ENCODE measurements at regions not wholly inside any gene's neighbourhood (a gene's known extent, or its start where the extent isn't known, plus 50 kb on each side); places are given as distances from the start of the nearest gene placed in this dataset.

DNA sequence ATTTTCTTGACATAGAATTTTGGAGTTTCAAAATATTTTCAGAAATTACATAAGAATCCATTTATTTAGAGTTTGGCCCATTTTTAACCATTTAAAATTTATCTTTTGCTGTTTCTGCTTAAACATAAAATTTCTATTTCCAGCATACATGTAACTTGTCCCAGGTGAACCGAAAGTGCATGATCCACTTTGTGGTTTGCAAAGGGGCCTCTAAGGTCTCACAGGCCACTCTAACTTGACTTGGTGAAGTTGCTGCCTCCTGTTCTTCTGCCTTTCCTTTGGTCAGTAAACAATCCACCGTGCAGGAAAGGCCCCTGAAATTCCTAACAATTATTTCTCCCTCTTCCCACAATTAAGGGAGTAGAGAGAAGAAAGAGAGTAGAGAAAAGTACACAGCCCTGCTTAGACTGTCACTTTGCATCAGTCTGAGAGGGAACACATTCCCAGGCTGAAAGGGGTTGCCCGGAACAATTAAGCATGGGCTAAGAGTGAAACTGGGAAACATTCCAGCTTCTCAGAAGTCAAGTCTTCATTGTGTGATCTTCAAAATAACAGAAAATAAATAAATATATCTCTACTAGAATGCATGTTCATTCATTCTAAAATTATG, 79.5 kb upstream of the SEMA3A start:
- TF ChIP-seq EZH2phosphoT487 (IDR thresholded peaks at IDR 0.05; ENCODE audit: low read length) (no peak), EZH2 (optimal IDR thresholded peaks at IDR 0.05; ENCODE audit: low read depth, low read length) (no peak)
- TF ChIP-seq, protein P1, sequence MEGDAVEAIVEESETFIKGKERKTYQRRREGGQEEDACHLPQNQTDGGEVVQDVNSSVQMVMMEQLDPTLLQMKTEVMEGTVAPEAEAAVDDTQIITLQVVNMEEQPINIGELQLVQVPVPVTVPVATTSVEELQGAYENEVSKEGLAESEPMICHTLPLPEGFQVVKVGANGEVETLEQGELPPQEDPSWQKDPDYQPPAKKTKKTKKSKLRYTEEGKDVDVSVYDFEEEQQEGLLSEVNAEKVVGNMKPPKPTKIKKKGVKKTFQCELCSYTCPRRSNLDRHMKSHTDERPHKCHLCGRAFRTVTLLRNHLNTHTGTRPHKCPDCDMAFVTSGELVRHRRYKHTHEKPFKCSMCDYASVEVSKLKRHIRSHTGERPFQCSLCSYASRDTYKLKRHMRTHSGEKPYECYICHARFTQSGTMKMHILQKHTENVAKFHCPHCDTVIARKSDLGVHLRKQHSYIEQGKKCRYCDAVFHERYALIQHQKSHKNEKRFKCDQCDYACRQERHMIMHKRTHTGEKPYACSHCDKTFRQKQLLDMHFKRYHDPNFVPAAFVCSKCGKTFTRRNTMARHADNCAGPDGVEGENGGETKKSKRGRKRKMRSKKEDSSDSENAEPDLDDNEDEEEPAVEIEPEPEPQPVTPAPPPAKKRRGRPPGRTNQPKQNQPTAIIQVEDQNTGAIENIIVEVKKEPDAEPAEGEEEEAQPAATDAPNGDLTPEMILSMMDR (IDR thresholded peaks at IDR 0.05; ENCODE audit: low read length): no peak
- H3K4me2 ChIP-seq (ENCODE audit: low read depth, low read length): peak overlapping the region; percentile 58
- no peak overlapping the region for H3K4me3 ChIP-seq (ENCODE audit: low read length)
- H3K36me3 ChIP-seq (replicated peaks; ENCODE audit: insufficient read depth, low read length): no peaks in the 10 kb centered on the region
- H4K20me1 ChIP-seq (ENCODE audit: insufficient read depth, low read length): no peaks in the 10 kb centered on the region
- H3K79me2 ChIP-seq (ENCODE audit: low read length): no peaks in the 10 kb centered on the region
- H3K9me3 ChIP-seq (replicated peaks; ENCODE audit: insufficient read depth, low read length): no peaks in the 10 kb centered on the region
- H3K27me3 ChIP-seq (replicated peaks; ENCODE audit: insufficient read depth, low read length): no peaks in the 10 kb centered on the region
- H2AFZ ChIP-seq (ENCODE audit: low read length): no peak overlapping the region
- DNase-seq: peak; percentile 56
- H3K9me2 ChIP-seq (replicated peaks; ENCODE audit: insufficient read depth, low read length): no peaks in the 10 kb centered on the region
- H3F3A ChIP-seq (ENCODE audit: insufficient read depth, low read length): no peaks in the 10 kb centered on the region
- peaks cover 4% of the 10 kb centered on the region for H3K4me1 ChIP-seq (ENCODE audit: low read length)
- no peak overlapping the region for H3K27ac ChIP-seq (ENCODE audit: low read length)
- H3K9ac ChIP-seq (ENCODE audit: low read length): no peak overlapping the region

DNA sequence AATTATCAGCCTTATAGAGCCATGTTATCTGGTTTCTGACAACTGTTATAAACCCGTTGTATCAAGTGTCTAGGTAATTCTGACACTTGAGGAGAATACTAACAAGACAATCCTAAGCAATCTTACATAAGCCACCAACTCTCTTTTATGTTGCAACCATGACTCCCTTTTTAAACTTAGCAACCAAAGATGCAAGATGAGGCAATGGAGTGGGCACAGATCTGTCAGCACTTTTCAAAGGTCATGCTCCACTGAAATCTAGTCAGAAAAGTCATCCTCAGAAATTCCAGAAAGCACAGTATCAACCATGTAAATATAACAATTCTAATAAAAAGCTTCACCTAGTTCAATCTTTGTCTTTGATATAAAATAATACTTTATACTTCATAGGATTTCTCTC, 77.0 kb upstream of the SEMA3A start:
- no peaks in the 10 kb centered on the region for H4K20me1 ChIP-seq (ENCODE audit: insufficient read depth, low read length)
- no peaks in the 10 kb centered on the region for H3K79me2 ChIP-seq (ENCODE audit: low read length)
- TF ChIP-seq, protein P1 (IDR thresholded peaks at IDR 0.05; ENCODE audit: low read length): no peak
- no peak for TF ChIP-seq EZH2 (optimal IDR thresholded peaks at IDR 0.05; ENCODE audit: low read depth, low read length)
- TF ChIP-seq EZH2phosphoT487 (IDR thresholded peaks at IDR 0.05; ENCODE audit: low read length): no peak
- no peaks in the 10 kb centered on the region for H3K9me3 ChIP-seq (replicated peaks; ENCODE audit: insufficient read depth, low read length)
- H3K4me3 ChIP-seq (ENCODE audit: low read length): no peak overlapping the region
- DNase-seq: no peak
- no peaks in the 10 kb centered on the region for H3F3A ChIP-seq (ENCODE audit: insufficient read depth, low read length)
- no peaks in the 10 kb centered on the region for H3K27me3 ChIP-seq (replicated peaks; ENCODE audit: insufficient read depth, low read length)
- H3K9me2 ChIP-seq (replicated peaks; ENCODE audit: insufficient read depth, low read length): no peaks in the 10 kb centered on the region
- H3K36me3 ChIP-seq (replicated peaks; ENCODE audit: insufficient read depth, low read length): no peaks in the 10 kb centered on the region
- no peak overlapping the region for H3K27ac ChIP-seq (ENCODE audit: low read length)
- peaks cover 4% of the 10 kb centered on the region for H3K4me1 ChIP-seq (ENCODE audit: low read length)
- H3K9ac ChIP-seq (ENCODE audit: low read length): no peak overlapping the region
- no peak overlapping the region for H3K4me2 ChIP-seq (ENCODE audit: low read depth, low read length)
- H2AFZ ChIP-seq (ENCODE audit: low read length): no peak overlapping the region

DNA sequence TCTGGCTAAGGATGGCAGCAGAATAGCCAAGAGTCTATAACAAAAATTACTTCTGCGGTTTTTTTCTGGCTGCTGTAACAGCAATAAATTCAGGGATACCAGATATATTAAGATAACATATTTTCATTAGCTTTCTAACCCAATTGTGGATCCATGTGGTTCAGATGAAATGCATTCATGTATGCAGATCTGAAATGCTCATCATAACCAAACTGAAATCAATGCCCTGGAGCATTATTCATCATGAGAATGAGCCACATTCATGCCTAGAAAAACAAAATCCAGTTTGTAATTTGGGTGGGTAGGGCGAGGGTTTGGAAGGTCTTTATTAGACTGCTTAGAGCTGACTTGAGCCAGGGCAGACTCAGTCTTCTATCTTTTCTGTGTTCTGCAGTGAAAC, 69.8 kb upstream of the SEMA3A start:
- no peak overlapping the region for H2AFZ ChIP-seq (ENCODE audit: low read length)
- H3K9me2 ChIP-seq (replicated peaks; ENCODE audit: insufficient read depth, low read length): no peaks in the 10 kb centered on the region
- H3K36me3 ChIP-seq (replicated peaks; ENCODE audit: insufficient read depth, low read length): no peaks in the 10 kb centered on the region
- no peaks in the 10 kb centered on the region for H3K79me2 ChIP-seq (ENCODE audit: low read length)
- TF ChIP-seq EZH2phosphoT487 (IDR thresholded peaks at IDR 0.05; ENCODE audit: low read length) (no peak), EZH2 (optimal IDR thresholded peaks at IDR 0.05; ENCODE audit: low read depth, low read length) (no peak)
- TF ChIP-seq, protein P1 (IDR thresholded peaks at IDR 0.05; ENCODE audit: low read length): no peak
- H3K4me2 ChIP-seq (ENCODE audit: low read depth, low read length): no peak overlapping the region
- H3K27ac ChIP-seq (ENCODE audit: low read length): no peak overlapping the region
- H3F3A ChIP-seq (ENCODE audit: insufficient read depth, low read length): no peaks in the 10 kb centered on the region
- DNase-seq: no peak
- H3K27me3 ChIP-seq (replicated peaks; ENCODE audit: insufficient read depth, low read length): no peaks in the 10 kb centered on the region
- no peak overlapping the region for H3K9ac ChIP-seq (ENCODE audit: low read length)
- H3K9me3 ChIP-seq (replicated peaks; ENCODE audit: insufficient read depth, low read length): no peaks in the 10 kb centered on the region
- no peaks in the 10 kb centered on the region for H3K4me1 ChIP-seq (ENCODE audit: low read length)
- no peak overlapping the region for H3K4me3 ChIP-seq (ENCODE audit: low read length)
- no peaks in the 10 kb centered on the region for H4K20me1 ChIP-seq (ENCODE audit: insufficient read depth, low read length)

Data from MM.1S (cell line).